GM23338 (cell line): ENCODE measurements at regions not wholly inside any gene's neighbourhood (a gene's known extent, or its start where the extent isn't known, plus 50 kb on each side); places are given as distances from the start of the nearest gene placed in this dataset.

Source experiments
- ATAC-seq: fragments of 200-7000 bp; cut with Tn5 transposase; 3 replicates; pipeline ENCODE4 v1.9.1; 2020
- DNase-seq: peaks from one replicate; pipeline ENCODE4 v3.0.0-alpha.2; 2015; ENCODE audit warnings: low spot score
- H2AFZ ChIP-seq: fragments of 200-600 bp; sonication (generic); 2 replicates; pipeline ENCODE4 v1.8.0; 2016; ENCODE audit warnings: antibody characterized with exemption, mild to moderate bottlenecking, moderate library complexity
- H3F3A ChIP-seq: fragments of 200-600 bp; sonication (generic); replicated peaks from 2 replicates; pipeline ENCODE4 v1.8.0; 2017; ENCODE audit warnings: antibody characterized with exemption, mixed run types, low read depth
- H3K27ac ChIP-seq: fragments of 200-600 bp; sonication (generic); 2 replicates; pipeline ENCODE4 v1.6.1; 2016; ENCODE audit warnings: low read depth
- H3K27me3 ChIP-seq: fragments of 200-600 bp; sonication (generic); 2 replicates; pipeline ENCODE4 v1.8.0; 2016; ENCODE audit warnings: mild to moderate bottlenecking, mixed run types, moderate library complexity; ENCODE audit not compliant: insufficient read depth
- H3K36me3 ChIP-seq: fragments of 200-600 bp; sonication (generic); 2 replicates; pipeline ENCODE4 v1.8.0; 2016; ENCODE audit warnings: mild to moderate bottlenecking; ENCODE audit not compliant: insufficient read depth
- H3K4me1 ChIP-seq: fragments of 200-600 bp; sonication (generic); 2 replicates; pipeline ENCODE4 v1.8.0; 2016; ENCODE audit warnings: mild to moderate bottlenecking, moderate library complexity; ENCODE audit not compliant: insufficient read depth
- H3K4me2 ChIP-seq: fragments of 200-600 bp; sonication (generic); 2 replicates; pipeline ENCODE4 v1.7.1; 2017; ENCODE audit warnings: mixed run types
- H3K4me3 ChIP-seq: fragments of 200-600 bp; sonication (generic); 2 replicates; pipeline ENCODE4 v1.6.1; 2016; ENCODE audit warnings: mixed run types
- H3K79me2 ChIP-seq: fragments of 200-600 bp; sonication (generic); replicated peaks from 2 replicates; pipeline ENCODE4 v1.8.0; 2017; ENCODE audit warnings: mild to moderate bottlenecking; ENCODE audit not compliant: insufficient read depth
- H3K9me2 ChIP-seq: fragments of 200-600 bp; sonication (generic); 2 replicates; pipeline ENCODE4 v1.8.0; 2017; ENCODE audit not compliant: insufficient read depth
- H4K20me1 ChIP-seq: fragments of 200-600 bp; sonication (generic); replicated peaks from 2 replicates; pipeline ENCODE4 v1.8.0; 2017; ENCODE audit warnings: mild to moderate bottlenecking; ENCODE audit not compliant: insufficient read depth
- H3K27ac Mint-ChIP-seq: 2 replicates; pipeline ENCODE4 v1.8.0; 2020; ENCODE audit warnings: inconsistent platforms, mild to moderate bottlenecking, moderate library complexity, mixed read lengths
- H3K27me3 Mint-ChIP-seq: 3 replicates; pipeline ENCODE4 v1.8.0; 2022; ENCODE audit warnings: low read depth, mild to moderate bottlenecking, moderate library complexity, mixed read lengths, inconsistent platforms; ENCODE audit not compliant: insufficient read depth, poor library complexity
- H3K36me3 Mint-ChIP-seq: 3 replicates; pipeline ENCODE4 v1.8.0; 2021; ENCODE audit warnings: low read depth, mild to moderate bottlenecking, inconsistent platforms, moderate library complexity, mixed read lengths
- H3K4me1 Mint-ChIP-seq: 3 replicates; pipeline ENCODE4 v1.8.0; 2020; ENCODE audit warnings: mild to moderate bottlenecking, inconsistent platforms, mixed read lengths
- H3K4me3 Mint-ChIP-seq: 3 replicates; pipeline ENCODE4 v1.8.0; 2021; ENCODE audit warnings: moderate library complexity, mild to moderate bottlenecking, inconsistent platforms, mixed read lengths
- H3K9me3 Mint-ChIP-seq: 3 replicates; pipeline ENCODE4 v1.8.0; 2020; ENCODE audit warnings: moderate library complexity, mild to moderate bottlenecking, inconsistent platforms, mixed read lengths
- CREB1 ChIP-seq: fragments of 250-450 bp; sonication (Bioruptor Pico); IDR thresholded peaks from 2 replicates; pipeline ENCODE4 v1.5.0; 2020; ENCODE audit warnings: low read depth, mild to moderate bottlenecking, moderate library complexity
- EZH2phosphoT487 ChIP-seq: fragments of 200-600 bp; sonication (generic); IDR thresholded peaks from one replicate; pipeline ENCODE4 v1.8.1; 2018; ENCODE audit warnings: antibody characterized with exemption; ENCODE audit not compliant: unreplicated experiment
- JUNB ChIP-seq: IDR thresholded peaks from one replicate; pipeline ENCODE4 v1.6.1; 2016; ENCODE audit warnings: antibody characterized with exemption; ENCODE audit not compliant: unreplicated experiment
- NANOG ChIP-seq: IDR thresholded peaks from 2 replicates; pipeline ENCODE4 v1.6.1; 2016; ENCODE audit warnings: antibody characterized with exemption, borderline replicate concordance
- POLR2AphosphoS5 ChIP-seq: IDR thresholded peaks from 2 replicates; pipeline ENCODE4 v1.6.1; 2016; ENCODE audit warnings: antibody characterized with exemption, low read depth
- REST ChIP-seq: IDR thresholded peaks from one replicate; pipeline ENCODE4 v1.6.1; 2018; ENCODE audit warnings: antibody characterized with exemption; ENCODE audit not compliant: unreplicated experiment
- ZNF462 ChIP-seq: fragments of 250-450 bp; sonication (Bioruptor Pico); IDR thresholded peaks from 2 replicates; pipeline ENCODE4 v1.5.0; 2020; ENCODE audit warnings: mild to moderate bottlenecking, moderate library complexity

- TF ChIP-seq ZNF462 (CRISPR knock-in tag), result no peak
- TF ChIP-seq POLR2AphosphoS5, result no peak
- no peak for TF ChIP-seq JUNB
These were observed 267.8 kb downstream of the ENGASE start (continued) for GRCh38 chr17:79342376-79342775.

GRCh38 chr17:79341816-79342215 is 267.2 kb downstream of the ENGASE start:
- Mint-ChIP-seq H3K4me1 (peaks cover 12% of the 10 kb centered on the region; the same call in 2 of the 3 replicates), H3K27me3 (peaks cover 5% of the 10 kb centered on the region), H3K4me3 (no peak overlapping the region), H3K9me3 (peaks cover 8% of the 10 kb centered on the region), H3K36me3 (no peaks in the 10 kb centered on the region; the same call in 1 of the 3 replicates), H3K27ac (no peak overlapping the region)
- Histone ChIP-seq H3K9me2 (peaks cover 3% of the 10 kb centered on the region; the same call in 1 of the 2 replicates), H3K4me3 (no peak overlapping the region), H3K4me2 (no peak overlapping the region), H3K27ac (no peak overlapping the region), H2AFZ (no peak overlapping the region), H3K79me2 (no peaks in the 10 kb centered on the region), H3K4me1 (no peaks in the 10 kb centered on the region), H4K20me1 (no peaks in the 10 kb centered on the region), H3F3A (no peaks in the 10 kb centered on the region), H3K36me3 (no peaks in the 10 kb centered on the region), H3K27me3 (no peaks in the 10 kb centered on the region)
- ATAC-seq (no peak), DNase-seq (no peak)
- no peak for TF ChIP-seq EZH2phosphoT487
- TF ChIP-seq ZNF462 (CRISPR knock-in tag), result no peak
- TF ChIP-seq JUNB, result no peak
- TF ChIP-seq NANOG, result no peak
- no peak for TF ChIP-seq REST
- TF ChIP-seq CREB1 (CRISPR knock-in tag), result no peak
